Panc1 (cell line): ENCODE measurements at regions not wholly inside any gene's neighbourhood (a gene's known extent, or its start where the extent isn't known, plus 50 kb on each side); places are given as distances from the start of the nearest gene placed in this dataset.

Source experiments
- ATAC-seq: fragments of 200-7000 bp; cut with Tn5 transposase; 2 replicates; pipeline ENCODE4 v1.9.1; 2020; ENCODE audit warnings: mild to moderate bottlenecking, moderate library complexity
- BruUV-seq: library from RNA; stranded (reverse); fragments of 400-500 nt; replicated peaks from 2 replicates; lab custom pipeline; 2021; lab: Mats Ljungman, UMichigan
- CTCF ChIA-PET: fragments of 300-600 bp; sonication (Branson Sonifier 250); formaldehyde crosslinking; loops from one replicate; lab custom pipeline; 2022; ENCODE audit warnings: antibody characterized with exemption; lab: Charles Lee
- POLR2A ChIA-PET: fragments of 300-600 bp; sonication (Branson Sonifier 250); formaldehyde crosslinking; loops from one replicate; lab custom pipeline; 2022; ENCODE audit warnings: antibody characterized with exemption; lab: Charles Lee
- DNase-seq: peaks from one replicate; pipeline ENCODE4 v3.0.0-alpha.2; 2010; ENCODE audit warnings: low read depth, low spot score
- H3K27ac ChIP-seq: 2 replicates; pipeline ENCODE4 v1.5.1; 2011; ENCODE audit warnings: mild to moderate bottlenecking, low read length, inconsistent platforms
- H3K27me3 ChIP-seq: fragments of 200-500 bp; sonication (Bioruptor generic); 2 replicates; pipeline ENCODE4 v1.6.0; 2014; ENCODE audit warnings: low read length, inconsistent platforms; ENCODE audit not compliant: control insufficient read depth, insufficient read depth
- H3K36me3 ChIP-seq: fragments of 200-500 bp; sonication (Bioruptor generic); 2 replicates; pipeline ENCODE4 v1.5.1; 2014; ENCODE audit warnings: inconsistent platforms, mild to moderate bottlenecking, low read length, moderate library complexity; ENCODE audit not compliant: control insufficient read depth, insufficient read depth
- H3K4me1 ChIP-seq: 2 replicates; pipeline ENCODE4 v1.5.1; 2011; ENCODE audit warnings: inconsistent platforms, mild to moderate bottlenecking, low read length, moderate library complexity; ENCODE audit not compliant: control insufficient read depth, insufficient read depth
- H3K4me3 ChIP-seq, 2 experiments: 2 replicates each; pipeline ENCODE4 v1.5.1; 2011 to 2012; ENCODE audit warnings: low read depth in 2 of 2, low read length in 2 of 2, mild to moderate bottlenecking in 2 of 2, inconsistent platforms in 1 of 2, moderate library complexity in 1 of 2
- H3K9me3 ChIP-seq: fragments of 200-500 bp; sonication (Bioruptor generic); 2 replicates; pipeline ENCODE4 v1.5.1; 2014; ENCODE audit warnings: low read depth, mild to moderate bottlenecking, inconsistent platforms, low read length, moderate library complexity; ENCODE audit not compliant: control insufficient read depth, insufficient read depth
- CTCF ChIP-seq: fragments of 450-650 bp; IDR thresholded peaks from 2 replicates; pipeline ENCODE4 v1.5.1; 2017; ENCODE audit warnings: mild to moderate bottlenecking
- POLR2AphosphoS5 ChIP-seq: IDR thresholded peaks from 2 replicates; pipeline ENCODE4 v1.6.1; 2012; ENCODE audit warnings: mild to moderate bottlenecking, low read depth, low read length, moderate library complexity
- REST ChIP-seq, 2 experiments: IDR thresholded peaks; 2 replicates each; pipeline ENCODE4 v1.6.1; 2011 to 2012; ENCODE audit warnings: low read depth in 2 of 2, control low read depth in 1 of 2, low read length in 1 of 2, mild to moderate bottlenecking in 1 of 2, moderate library complexity in 1 of 2; ENCODE audit not compliant: insufficient read depth in 1 of 2
- SIN3A ChIP-seq: IDR thresholded peaks from 2 replicates; pipeline ENCODE4 v1.6.1; 2012; ENCODE audit warnings: low read depth, mild to moderate bottlenecking, low read length, moderate library complexity, borderline replicate concordance; ENCODE audit not compliant: insufficient read depth
- TCF7L2 ChIP-seq: IDR thresholded peaks from 2 replicates; pipeline ENCODE4 v1.6.1; 2011; ENCODE audit warnings: mild to moderate bottlenecking, low read depth, low read length, inconsistent platforms
- in situ Hi-C: cut with HindIII; loops from 2 replicates; pipeline ENCODE4 v1.10.0; 2016; ENCODE audit warnings: low sequenced_read_pairs, low pct_unique_long_range_greater_than_20kb
- intact Hi-C: fragments of 100-400 bp; cut with micrococcal nuclease; formaldehyde crosslinking; loops from one replicate; pipeline ENCODE4 v1.10.0; 2022; ENCODE audit not compliant: unreplicated experiment

- Histone ChIP-seq H3K4me1 (no peaks in the 10 kb centered on the region), H3K4me3 (no peak overlapping the region), H3K36me3 (no peaks in the 10 kb centered on the region), H3K27me3 (peaks cover 5% of the 10 kb centered on the region; the same call in 1 of the 2 replicates), H3K27ac (no peak overlapping the region), H3K9me3 (no peaks in the 10 kb centered on the region)
- ATAC-seq: no peak
- CTCF ChIA-PET: no interaction called here
- no peak for DNase-seq
- TF ChIP-seq SIN3A: no peak
- TF ChIP-seq TCF7L2: no peak
- BruUV-seq: no TSS peak
- in situ Hi-C loops: no loop called here
- POLR2A ChIA-PET: no interaction called here
- intact Hi-C loops: no loop called here
Observed at GRCh38 chr6:87936065-87936464, 111.6 kb upstream of the SPACA1 start.

GRCh38 chr6:87935196-87935595 lies 112.4 kb upstream of the SPACA1 start:
- H3K27ac ChIP-seq: no peak overlapping the region
- H3K36me3 ChIP-seq: no peaks in the 10 kb centered on the region
- intact Hi-C loops: no loop called here
- no peaks in the 10 kb centered on the region for H3K9me3 ChIP-seq
- in situ Hi-C loops: no loop called here
- H3K27me3 ChIP-seq: 0 out of 2 replicates have a peak, but pooled peaks cover 5% of the 10 kb centered on the region
- POLR2A ChIA-PET: no interaction called here
- no peak for ATAC-seq
- CTCF ChIA-PET: no interaction called here
- TF ChIP-seq SIN3A (no peak), POLR2AphosphoS5 (no peak), TCF7L2 (no peak), REST (IDR thresholded peaks at IDR 0.05; ENCODE audit: insufficient read depth in 1 of 2, low read depth in 2 of 2, low read length in 1 of 2) (no peak), CTCF (no peak)
- H3K4me3 ChIP-seq: no peak overlapping the region
- BruUV-seq: no TSS peak
- no peaks in the 10 kb centered on the region for H3K4me1 ChIP-seq
- DNase-seq: no peak

- H3K27ac ChIP-seq: no peak overlapping the region
- in situ Hi-C loops (no loop called here), intact Hi-C loops (loop anchor here (5.0 kb wide), 3 partner anchors 305 to 940 kb away; no protein-coding TSS in a partner anchor)
- H3K4me3 ChIP-seq: no peak overlapping the region
- no peak for TF ChIP-seq POLR2AphosphoS5
- TF ChIP-seq TCF7L2: no peak
- no peak for TF ChIP-seq CTCF
- no peak for TF ChIP-seq REST (IDR thresholded peaks at IDR 0.05; ENCODE audit: insufficient read depth in 1 of 2, low read depth in 2 of 2, low read length in 1 of 2)
- TF ChIP-seq SIN3A: no peak
- POLR2A ChIA-PET: no interaction called here
- CTCF ChIA-PET: no interaction called here
- no peaks in the 10 kb centered on the region for H3K4me1 ChIP-seq
- no TSS peak for BruUV-seq
- no peaks in the 10 kb centered on the region for H3K9me3 ChIP-seq
- 0 out of 2 replicates have a peak, but pooled peaks cover 5% of the 10 kb centered on the region for H3K27me3 ChIP-seq
- ATAC-seq (no peak), DNase-seq (no peak)
- no peaks in the 10 kb centered on the region for H3K36me3 ChIP-seq
Observed at GRCh38 chr6:87932361-87932760, 115.3 kb upstream of the SPACA1 start.
